Endothelial cell (in vitro differentiated cells): ENCODE measurements at regions not wholly inside any gene's neighbourhood (a gene's known extent, or its start where the extent isn't known, plus 50 kb on each side); places are given as distances from the start of the nearest gene placed in this dataset.

Experiments used
- DNase-seq: peaks from one replicate; pipeline ENCODE4 v3.0.0; 2021; ENCODE audit warnings: low spot score
- H3K27ac Mint-ChIP-seq: one replicate; pipeline ENCODE4 v1.8.0; 2021; ENCODE audit warnings: mixed read lengths, inconsistent platforms; ENCODE audit not compliant: unreplicated experiment
- H3K27me3 Mint-ChIP-seq: one replicate; pipeline ENCODE4 v1.8.0; 2021; ENCODE audit warnings: mild to moderate bottlenecking, moderate library complexity, mixed read lengths, inconsistent platforms; ENCODE audit not compliant: unreplicated experiment
- H3K36me3 Mint-ChIP-seq: one replicate; pipeline ENCODE4 v1.8.0; 2021; ENCODE audit warnings: mild to moderate bottlenecking, low read depth, mixed read lengths, inconsistent platforms; ENCODE audit not compliant: unreplicated experiment
- H3K4me1 Mint-ChIP-seq: one replicate; pipeline ENCODE4 v1.8.0; 2021; ENCODE audit warnings: mild to moderate bottlenecking, mixed read lengths, inconsistent platforms; ENCODE audit not compliant: unreplicated experiment
- H3K4me3 Mint-ChIP-seq: one replicate; pipeline ENCODE4 v1.8.0; 2021; ENCODE audit warnings: mild to moderate bottlenecking, mixed read lengths, inconsistent platforms; ENCODE audit not compliant: unreplicated experiment
- H3K9me3 Mint-ChIP-seq: one replicate; pipeline ENCODE4 v1.8.0; 2021; ENCODE audit warnings: mixed read lengths, inconsistent platforms; ENCODE audit not compliant: unreplicated experiment
- TF ChIP-seq, protein P1 (sequence below): fragments of 200-600 bp; sonication (generic); IDR thresholded peaks from one replicate; pipeline ENCODE4 v1.5.0; 2021; ENCODE audit warnings: antibody characterized with exemption; ENCODE audit not compliant: unreplicated experiment

DNA sequence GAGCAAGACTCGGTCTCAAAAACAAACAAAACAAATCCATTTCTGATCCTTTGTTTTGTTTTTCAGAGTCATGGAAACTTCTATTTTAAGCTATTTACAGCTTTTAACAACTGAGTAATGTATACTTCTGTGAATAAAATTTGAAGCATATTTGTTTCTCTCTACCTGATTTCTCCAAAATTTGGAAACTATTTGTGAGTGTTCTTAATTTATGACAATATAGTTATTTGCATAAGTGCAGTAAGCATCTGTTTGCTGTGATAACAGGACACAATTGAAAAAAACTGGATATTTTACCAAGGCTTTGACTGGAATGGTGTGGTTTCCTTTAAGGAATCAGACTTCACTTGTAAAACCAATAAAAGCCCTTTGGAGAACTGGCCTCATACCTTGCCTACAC, 53.3 kb upstream of the GULP1 start:
- H3K36me3 Mint-ChIP-seq: peaks cover 26% of the 10 kb centered on the region
- H3K9me3 Mint-ChIP-seq: peaks cover 5% of the 10 kb centered on the region
- H3K4me3 Mint-ChIP-seq: no peak overlapping the region
- no peaks in the 10 kb centered on the region for H3K4me1 Mint-ChIP-seq
- no peak overlapping the region for H3K27ac Mint-ChIP-seq
- DNase-seq: no peak
- peaks cover 3% of the 10 kb centered on the region for H3K27me3 Mint-ChIP-seq
- TF ChIP-seq, protein P1, sequence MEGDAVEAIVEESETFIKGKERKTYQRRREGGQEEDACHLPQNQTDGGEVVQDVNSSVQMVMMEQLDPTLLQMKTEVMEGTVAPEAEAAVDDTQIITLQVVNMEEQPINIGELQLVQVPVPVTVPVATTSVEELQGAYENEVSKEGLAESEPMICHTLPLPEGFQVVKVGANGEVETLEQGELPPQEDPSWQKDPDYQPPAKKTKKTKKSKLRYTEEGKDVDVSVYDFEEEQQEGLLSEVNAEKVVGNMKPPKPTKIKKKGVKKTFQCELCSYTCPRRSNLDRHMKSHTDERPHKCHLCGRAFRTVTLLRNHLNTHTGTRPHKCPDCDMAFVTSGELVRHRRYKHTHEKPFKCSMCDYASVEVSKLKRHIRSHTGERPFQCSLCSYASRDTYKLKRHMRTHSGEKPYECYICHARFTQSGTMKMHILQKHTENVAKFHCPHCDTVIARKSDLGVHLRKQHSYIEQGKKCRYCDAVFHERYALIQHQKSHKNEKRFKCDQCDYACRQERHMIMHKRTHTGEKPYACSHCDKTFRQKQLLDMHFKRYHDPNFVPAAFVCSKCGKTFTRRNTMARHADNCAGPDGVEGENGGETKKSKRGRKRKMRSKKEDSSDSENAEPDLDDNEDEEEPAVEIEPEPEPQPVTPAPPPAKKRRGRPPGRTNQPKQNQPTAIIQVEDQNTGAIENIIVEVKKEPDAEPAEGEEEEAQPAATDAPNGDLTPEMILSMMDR: no peak
